Testis (tissue), 2 donors: ENCODE measurements at regions not wholly inside any gene's neighbourhood (a gene's known extent, or its start where the extent isn't known, plus 50 kb on each side); places are given as distances from the start of the nearest gene placed in this dataset.

Experiments
- POLR2A ChIP-seq: fragments of 450-650 bp; IDR thresholded peaks from one replicate; pipeline ENCODE4 v1.6.1; 2017; ENCODE audit warnings: antibody characterized with exemption, mild to moderate bottlenecking, moderate library complexity
- TF ChIP-seq, protein P1 (sequence below), 3 experiments: fragments of 450-650 bp in 2 of 3; fragments of 200-600 bp in 1 of 3; sonication (generic) in 1 of 3; IDR thresholded peaks; one replicate each; pipeline ENCODE4 v1.5.1; 2016 to 2019; ENCODE audit warnings: antibody characterized with exemption in 3 of 3, mild to moderate bottlenecking in 2 of 3, moderate library complexity in 1 of 3

DNA sequence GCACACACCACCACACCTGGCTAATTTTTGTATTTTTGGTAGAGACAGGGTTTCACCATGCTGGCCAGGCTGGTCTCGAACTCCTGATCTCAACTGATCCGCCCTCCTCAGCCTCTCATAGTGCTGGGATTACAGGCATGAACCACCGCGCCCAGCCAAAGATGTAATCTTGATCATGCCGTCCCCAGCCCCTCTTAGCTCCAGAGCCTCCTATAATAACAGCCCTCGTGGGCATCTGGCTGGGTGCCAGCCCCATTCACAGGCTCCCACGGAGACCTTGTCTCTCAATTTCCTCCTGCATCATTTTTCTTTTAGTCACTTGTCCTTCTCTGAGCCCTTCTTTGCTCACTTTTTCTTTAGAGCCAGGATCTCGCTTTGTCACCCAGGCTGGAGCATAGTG is 94.2 kb downstream of the KATNIP start:
- TF ChIP-seq, protein P1, sequence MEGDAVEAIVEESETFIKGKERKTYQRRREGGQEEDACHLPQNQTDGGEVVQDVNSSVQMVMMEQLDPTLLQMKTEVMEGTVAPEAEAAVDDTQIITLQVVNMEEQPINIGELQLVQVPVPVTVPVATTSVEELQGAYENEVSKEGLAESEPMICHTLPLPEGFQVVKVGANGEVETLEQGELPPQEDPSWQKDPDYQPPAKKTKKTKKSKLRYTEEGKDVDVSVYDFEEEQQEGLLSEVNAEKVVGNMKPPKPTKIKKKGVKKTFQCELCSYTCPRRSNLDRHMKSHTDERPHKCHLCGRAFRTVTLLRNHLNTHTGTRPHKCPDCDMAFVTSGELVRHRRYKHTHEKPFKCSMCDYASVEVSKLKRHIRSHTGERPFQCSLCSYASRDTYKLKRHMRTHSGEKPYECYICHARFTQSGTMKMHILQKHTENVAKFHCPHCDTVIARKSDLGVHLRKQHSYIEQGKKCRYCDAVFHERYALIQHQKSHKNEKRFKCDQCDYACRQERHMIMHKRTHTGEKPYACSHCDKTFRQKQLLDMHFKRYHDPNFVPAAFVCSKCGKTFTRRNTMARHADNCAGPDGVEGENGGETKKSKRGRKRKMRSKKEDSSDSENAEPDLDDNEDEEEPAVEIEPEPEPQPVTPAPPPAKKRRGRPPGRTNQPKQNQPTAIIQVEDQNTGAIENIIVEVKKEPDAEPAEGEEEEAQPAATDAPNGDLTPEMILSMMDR (IDR thresholded peaks at IDR 0.05), result no peak
- TF ChIP-seq POLR2A, result no peak
